PC-3 (cell line): ENCODE measurements at regions not wholly inside any gene's neighbourhood (a gene's known extent, or its start where the extent isn't known, plus 50 kb on each side); places are given as distances from the start of the nearest gene placed in this dataset.

Experiments
- ATAC-seq: fragments of 200-7000 bp; cut with Tn5 transposase; 2 replicates; pipeline ENCODE4 v1.9.1; 2020; ENCODE audit warnings: mild to moderate bottlenecking, moderate library complexity
- BruUV-seq: library from RNA; stranded (reverse); fragments of 400-500 nt; replicated peaks from 2 replicates; lab custom pipeline; 2021; lab: Mats Ljungman, UMichigan
- CTCF ChIA-PET: fragments of 300-600 bp; sonication (Branson Sonifier 250); formaldehyde crosslinking; loops from one replicate; lab custom pipeline; 2022; ENCODE audit warnings: antibody characterized with exemption; lab: Charles Lee
- POLR2A ChIA-PET: fragments of 300-600 bp; sonication (Branson Sonifier 250); formaldehyde crosslinking; loops from one replicate; lab custom pipeline; 2022; ENCODE audit warnings: antibody characterized with exemption; ENCODE audit not compliant: unreplicated experiment; lab: Charles Lee
- DNase-seq: peaks from one replicate; pipeline ENCODE4 v3.0.0-alpha.2; 2015
- H2AFZ ChIP-seq: fragments of 300-600 bp; sonication (generic); 2 replicates; pipeline ENCODE4 v1.6.0; 2016; ENCODE audit warnings: antibody characterized with exemption, low read length
- H3F3A ChIP-seq: fragments of 300-600 bp; sonication (generic); one replicate; pipeline ENCODE4 v1.6.0; 2017; ENCODE audit warnings: antibody characterized with exemption, low read length, control low read depth, mild to moderate bottlenecking; ENCODE audit not compliant: unreplicated experiment
- H3K27ac ChIP-seq: fragments of 300-600 bp; sonication (generic); 2 replicates; pipeline ENCODE4 v1.5.1; 2016; ENCODE audit warnings: mild to moderate bottlenecking, low read length
- H3K27me3 ChIP-seq: fragments of 300-600 bp; sonication (generic); 2 replicates; pipeline ENCODE4 v1.6.1; 2016; ENCODE audit warnings: low read length, mixed read lengths
- H3K36me3 ChIP-seq: fragments of 300-600 bp; sonication (generic); 2 replicates; pipeline ENCODE4 v1.6.1; 2016; ENCODE audit warnings: low read depth, mixed run types, low read length, mixed read lengths
- H3K4me1 ChIP-seq: fragments of 300-600 bp; sonication (generic); 2 replicates; pipeline ENCODE4 v1.5.1; 2016; ENCODE audit warnings: low read length; ENCODE audit not compliant: insufficient read depth
- H3K4me2 ChIP-seq: fragments of 300-600 bp; sonication (generic); 2 replicates; pipeline ENCODE4 v1.6.0; 2016; ENCODE audit warnings: low read length
- H3K4me3 ChIP-seq: fragments of 300-600 bp; sonication (generic); 2 replicates; pipeline ENCODE4 v1.5.1; 2016; ENCODE audit warnings: mild to moderate bottlenecking, low read length, mixed read lengths
- H3K79me2 ChIP-seq: fragments of 300-600 bp; sonication (generic); 2 replicates; pipeline ENCODE4 v1.6.1; 2017; ENCODE audit warnings: low read length, mixed read lengths
- H3K9ac ChIP-seq: fragments of 300-600 bp; sonication (generic); 2 replicates; pipeline ENCODE4 v1.6.0; 2016; ENCODE audit warnings: mild to moderate bottlenecking, low read length
- H3K9me2 ChIP-seq: fragments of 300-600 bp; sonication (generic); replicated peaks from 2 replicates; pipeline ENCODE4 v1.6.1; 2016; ENCODE audit warnings: mixed run types, low read length, mixed read lengths
- H3K9me3 ChIP-seq: fragments of 300-600 bp; sonication (generic); 2 replicates; pipeline ENCODE4 v1.6.1; 2016; ENCODE audit warnings: low read length, mixed read lengths
- H4K20me1 ChIP-seq: fragments of 300-600 bp; sonication (generic); 2 replicates; pipeline ENCODE4 v1.6.1; 2016; ENCODE audit warnings: low read length, mixed read lengths
- EZH2 ChIP-seq: fragments of 300-600 bp; sonication (generic); IDR thresholded peaks from one replicate; pipeline ENCODE4 v1.6.1; 2017; ENCODE audit warnings: antibody characterized with exemption, mild to moderate bottlenecking, low read length; ENCODE audit not compliant: unreplicated experiment
- EZH2phosphoT487 ChIP-seq: fragments of 300-600 bp; sonication (generic); IDR thresholded peaks from 2 replicates; pipeline ENCODE4 v1.6.1; 2018; ENCODE audit warnings: mild to moderate bottlenecking, antibody characterized with exemption, low read length, borderline replicate concordance
- intact Hi-C: fragments of 100-400 bp; cut with micrococcal nuclease; formaldehyde crosslinking; loops from 2 replicates; pipeline ENCODE4 v1.9.0; 2023
- TF ChIP-seq, protein P1 (sequence below): fragments of 300-600 bp; sonication (generic); conservative IDR thresholded peaks from 2 replicates; pipeline ENCODE4 v1.5.1; 2017; ENCODE audit warnings: antibody characterized with exemption, low read depth, mild to moderate bottlenecking, low read length

DNA sequence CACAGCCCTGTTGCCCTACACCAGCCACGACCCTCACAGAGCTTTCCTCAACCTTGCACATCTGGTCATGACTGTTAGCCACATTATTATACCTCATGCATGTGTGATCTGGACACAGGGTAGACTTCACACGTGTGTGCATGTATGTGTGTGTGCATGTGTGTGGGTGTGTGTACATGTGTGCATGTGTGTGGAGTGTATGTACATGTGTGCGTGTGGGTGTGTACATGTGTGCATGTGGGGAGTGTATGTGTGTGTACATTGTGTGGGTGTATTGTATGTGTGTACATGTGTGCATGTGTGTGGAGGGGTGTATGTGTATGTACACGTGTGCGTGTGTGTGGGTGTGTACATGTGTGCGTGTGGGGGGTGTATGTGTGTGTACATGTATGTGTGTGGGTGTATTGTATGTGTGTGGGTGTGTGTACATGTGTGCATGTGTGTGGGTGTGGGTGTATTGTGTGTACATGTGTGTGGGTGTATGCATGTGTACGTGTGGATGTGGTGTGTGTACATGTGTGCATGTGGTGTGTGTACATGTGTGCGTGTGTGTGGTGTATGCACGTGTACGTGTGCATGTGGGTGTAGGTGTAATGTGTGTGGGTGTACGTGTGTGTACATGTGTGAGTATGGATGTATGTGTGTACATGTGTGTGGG is 130.2 kb downstream of the C16orf95 start:
- DNase-seq (no peak), ATAC-seq (no peak)
- Histone ChIP-seq H3K9ac (no peak overlapping the region), H2AFZ (no peak overlapping the region), H3K4me1 (no peaks in the 10 kb centered on the region), H3K27ac (no peak overlapping the region), H4K20me1 (no peaks in the 10 kb centered on the region), H3K27me3 (no peaks in the 10 kb centered on the region), H3K4me2 (no peak overlapping the region), H3F3A (no peaks in the 10 kb centered on the region), H3K36me3 (no peaks in the 10 kb centered on the region), H3K4me3 (no peak overlapping the region), H3K9me3 (no peaks in the 10 kb centered on the region), H3K79me2 (no peaks in the 10 kb centered on the region), H3K9me2 (no peaks in the 10 kb centered on the region)
- POLR2A ChIA-PET = no interaction called here
- intact Hi-C loops = no loop called here
- TF ChIP-seq, protein P1, sequence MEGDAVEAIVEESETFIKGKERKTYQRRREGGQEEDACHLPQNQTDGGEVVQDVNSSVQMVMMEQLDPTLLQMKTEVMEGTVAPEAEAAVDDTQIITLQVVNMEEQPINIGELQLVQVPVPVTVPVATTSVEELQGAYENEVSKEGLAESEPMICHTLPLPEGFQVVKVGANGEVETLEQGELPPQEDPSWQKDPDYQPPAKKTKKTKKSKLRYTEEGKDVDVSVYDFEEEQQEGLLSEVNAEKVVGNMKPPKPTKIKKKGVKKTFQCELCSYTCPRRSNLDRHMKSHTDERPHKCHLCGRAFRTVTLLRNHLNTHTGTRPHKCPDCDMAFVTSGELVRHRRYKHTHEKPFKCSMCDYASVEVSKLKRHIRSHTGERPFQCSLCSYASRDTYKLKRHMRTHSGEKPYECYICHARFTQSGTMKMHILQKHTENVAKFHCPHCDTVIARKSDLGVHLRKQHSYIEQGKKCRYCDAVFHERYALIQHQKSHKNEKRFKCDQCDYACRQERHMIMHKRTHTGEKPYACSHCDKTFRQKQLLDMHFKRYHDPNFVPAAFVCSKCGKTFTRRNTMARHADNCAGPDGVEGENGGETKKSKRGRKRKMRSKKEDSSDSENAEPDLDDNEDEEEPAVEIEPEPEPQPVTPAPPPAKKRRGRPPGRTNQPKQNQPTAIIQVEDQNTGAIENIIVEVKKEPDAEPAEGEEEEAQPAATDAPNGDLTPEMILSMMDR = no peak
- no peak for TF ChIP-seq EZH2
- TF ChIP-seq EZH2phosphoT487 = no peak
- BruUV-seq = no TSS peak
- CTCF ChIA-PET = no interaction called here

- Histone ChIP-seq H3F3A (no peaks in the 10 kb centered on the region), H3K9me2 (no peaks in the 10 kb centered on the region), H3K79me2 (no peaks in the 10 kb centered on the region), H3K27ac (no peak overlapping the region), H3K4me3 (no peak overlapping the region), H3K9ac (no peak overlapping the region), H3K9me3 (no peaks in the 10 kb centered on the region), H3K4me1 (no peaks in the 10 kb centered on the region), H3K36me3 (no peaks in the 10 kb centered on the region), H4K20me1 (no peaks in the 10 kb centered on the region), H3K4me2 (no peak overlapping the region), H3K27me3 (no peaks in the 10 kb centered on the region), H2AFZ (no peak overlapping the region)
- BruUV-seq = no TSS peak
- ATAC-seq (no peak), DNase-seq (no peak)
- TF ChIP-seq EZH2phosphoT487 = no peak
- TF ChIP-seq, protein P1 = no peak
- ChIA-PET POLR2A (no interaction called here), CTCF (no interaction called here)
- intact Hi-C loops = no loop called here
Measured at GRCh38 chr16:87188104-87188503, 129.1 kb downstream of the C16orf95 start.

DNA sequence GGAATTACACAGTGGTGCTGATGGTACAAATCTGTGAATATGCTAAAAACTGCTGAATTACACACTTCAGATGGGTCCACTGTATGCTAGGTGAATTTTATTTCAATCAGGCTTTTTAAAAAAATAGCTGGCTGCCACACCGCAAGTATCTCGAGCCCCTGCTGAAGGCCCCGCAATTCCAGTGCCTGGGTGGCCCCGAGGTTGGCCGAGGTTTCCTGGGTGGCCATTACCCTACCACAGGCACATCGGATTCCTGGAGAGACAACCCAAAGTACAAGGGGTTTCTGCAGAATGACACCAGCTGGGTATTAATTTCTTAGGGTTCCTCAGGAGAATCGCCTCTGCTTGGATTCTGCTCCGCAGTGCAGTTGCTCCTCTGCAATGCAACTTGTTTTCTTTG is 127.8 kb downstream of the C16orf95 start:
- CTCF ChIA-PET = no interaction called here
- no peaks in the 10 kb centered on the region for H3K9me3 ChIP-seq
- H3K4me2 ChIP-seq = no peak overlapping the region
- DNase-seq (no peak), ATAC-seq (no peak)
- no peaks in the 10 kb centered on the region for H4K20me1 ChIP-seq
- no peaks in the 10 kb centered on the region for H3K4me1 ChIP-seq
- POLR2A ChIA-PET = no interaction called here
- BruUV-seq = no TSS peak
- H3K36me3 ChIP-seq = no peaks in the 10 kb centered on the region
- H3K79me2 ChIP-seq = no peaks in the 10 kb centered on the region
- intact Hi-C loops = no loop called here
- H3K9me2 ChIP-seq = no peaks in the 10 kb centered on the region
- no peak overlapping the region for H3K9ac ChIP-seq
- TF ChIP-seq, protein P1 = no peak
- TF ChIP-seq EZH2phosphoT487 (no peak), EZH2 (no peak)
- no peak overlapping the region for H2AFZ ChIP-seq
- no peaks in the 10 kb centered on the region for H3K27me3 ChIP-seq
- H3K4me3 ChIP-seq = no peak overlapping the region
- H3K27ac ChIP-seq = no peak overlapping the region
- H3F3A ChIP-seq = no peaks in the 10 kb centered on the region
